ENCODE measurements at regions not wholly inside any gene's neighbourhood (a gene's known extent, or its start where the extent isn't known, plus 50 kb on each side); places are given as distances from the start of the nearest gene placed in this dataset.
"Not testable (repeated sequence)": the region's sequence is repeated elsewhere in the genome, so short reads cannot be mapped to it uniquely, and the experiment has no call there.

- DNase-seq (ENCODE audit: low read depth): no peak
Measured at GRCh38 chr20:40634891-40635290, 54.1 kb downstream of the MAFB start.

DNA sequence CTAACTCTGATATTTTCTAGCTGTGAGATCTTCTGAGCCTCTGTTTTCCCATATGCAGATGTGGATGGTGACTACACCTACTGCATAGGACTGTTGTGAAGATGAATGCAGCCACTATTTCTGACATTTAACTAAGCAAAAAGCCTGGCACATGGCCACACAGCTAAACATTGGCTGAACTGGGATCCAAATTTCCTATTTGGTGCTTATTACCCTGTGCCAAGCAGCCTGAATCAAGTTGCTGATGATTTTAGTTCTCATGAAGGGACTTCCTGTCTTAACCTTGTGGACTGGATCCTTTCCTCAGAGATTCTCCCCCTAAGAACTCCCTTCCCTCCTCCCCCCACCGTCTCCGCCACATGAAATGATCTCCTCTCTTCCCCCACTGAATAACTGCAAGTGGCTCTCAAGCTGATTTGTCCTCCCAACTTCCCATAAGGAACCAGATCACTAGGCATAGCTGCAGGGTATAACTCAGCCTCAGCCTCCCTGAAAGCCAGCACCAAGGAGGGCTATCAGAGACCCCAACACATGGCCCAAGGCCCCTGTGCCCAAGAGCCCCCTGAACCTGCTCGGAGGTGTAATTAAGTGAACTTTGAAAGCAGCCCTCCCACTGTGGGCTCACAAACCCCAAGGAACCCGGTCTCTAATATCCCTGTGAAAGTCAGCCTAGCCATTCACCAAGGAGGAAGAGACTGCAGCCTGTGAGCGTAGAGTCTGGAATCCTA, 55.7 kb downstream of the MAFB start:
- no peak for DNase-seq (ENCODE audit: low read depth)

DNA sequence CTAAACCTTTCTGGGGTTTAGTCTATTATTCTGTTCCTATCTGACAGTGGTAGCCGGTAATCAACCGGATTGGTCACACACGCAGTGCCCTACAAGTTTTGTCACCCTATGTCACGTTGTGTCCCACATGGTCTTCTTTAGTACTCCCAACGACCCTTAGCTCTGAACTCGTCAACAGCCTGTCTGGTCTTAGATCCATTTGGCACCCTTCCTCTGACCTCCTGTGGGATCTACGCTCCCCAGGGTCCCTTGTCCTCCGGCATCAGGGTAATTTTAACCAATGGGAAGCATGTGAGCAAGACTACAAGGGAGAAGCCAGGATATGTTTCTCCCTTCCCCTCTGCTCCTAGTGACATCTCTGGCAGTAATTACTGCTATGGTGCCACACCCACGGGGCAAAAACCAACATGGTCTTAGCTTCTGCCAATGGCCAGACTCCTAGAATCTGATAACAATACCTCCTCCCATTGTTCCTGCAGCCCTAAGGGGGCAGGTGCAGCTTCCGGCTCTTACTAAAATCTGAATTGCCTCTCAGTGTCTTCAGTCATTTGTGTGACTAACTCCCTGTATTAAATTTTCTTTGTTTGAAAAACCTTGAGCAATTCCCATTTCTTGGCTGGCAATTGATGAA, 56.6 kb downstream of the MAFB start:
- DNase-seq (ENCODE audit: low read depth): no peak

DNA sequence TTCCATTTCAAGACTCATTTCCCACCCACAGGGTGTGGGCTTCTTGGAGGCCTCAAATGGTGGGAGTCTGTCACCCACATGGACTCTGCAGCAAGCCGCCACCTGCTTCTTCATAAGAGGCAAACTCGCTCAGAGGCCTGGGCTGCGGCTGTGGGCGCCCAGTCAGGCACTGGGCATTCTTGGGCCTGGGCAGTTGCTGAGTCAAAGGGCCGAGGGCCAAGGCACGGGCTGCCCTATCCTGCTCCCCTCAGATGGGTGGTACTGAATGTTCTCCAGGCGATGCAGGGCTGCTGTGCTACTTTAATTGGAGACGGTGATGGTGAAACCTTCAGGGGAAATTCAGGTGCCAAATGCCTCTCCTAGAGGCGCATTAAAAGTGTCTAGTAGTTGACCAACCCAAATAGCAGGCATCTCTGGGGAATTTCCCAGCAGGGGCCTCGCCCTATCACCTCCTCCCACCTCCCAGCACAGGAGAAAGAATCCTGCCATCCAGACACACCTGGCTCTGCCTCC, 57.9 kb downstream of the MAFB start:
- DNase-seq (ENCODE audit: low read depth): no peak

DNA sequence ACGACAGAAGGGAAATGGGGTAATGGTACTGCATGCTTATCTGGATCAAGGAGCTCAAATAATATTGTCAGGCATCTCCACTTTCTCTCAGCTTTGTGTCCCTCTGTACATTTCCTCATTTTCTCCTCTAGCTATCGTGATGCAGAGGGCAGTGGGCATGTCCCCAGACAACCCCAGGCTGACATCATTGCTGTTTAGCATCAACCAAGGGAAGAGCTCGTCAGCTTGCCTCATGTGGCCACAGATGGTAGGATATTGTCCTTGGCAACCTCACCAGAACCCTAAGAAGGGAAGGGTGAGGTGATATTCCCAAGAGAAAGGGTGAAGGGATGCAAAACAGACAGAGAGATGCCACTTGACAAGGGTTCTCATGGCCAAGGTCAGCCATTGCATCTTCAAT, 58.3 kb downstream of the MAFB start:
- no peak for DNase-seq (ENCODE audit: low read depth)

- no peak for DNase-seq (ENCODE audit: low read depth)
Measured at GRCh38 chr20:40630099-40630498, 58.9 kb downstream of the MAFB start.

GRCh38 chr20:40628877-40629276, 60.2 kb downstream of the MAFB start:
- no peak for DNase-seq (ENCODE audit: low read depth)

- not testable (repeated sequence) for DNase-seq (ENCODE audit: low read depth)
Measured at GRCh38 chr20:40619053-40619452, 70.0 kb downstream of the MAFB start.

GRCh38 chr20:40617594-40617993, 71.4 kb downstream of the MAFB start:
- no peak for DNase-seq (ENCODE audit: low read depth)

- no peak for DNase-seq (ENCODE audit: low read depth)
Measured at GRCh38 chr20:40612837-40613236, 76.2 kb downstream of the MAFB start.

DNA sequence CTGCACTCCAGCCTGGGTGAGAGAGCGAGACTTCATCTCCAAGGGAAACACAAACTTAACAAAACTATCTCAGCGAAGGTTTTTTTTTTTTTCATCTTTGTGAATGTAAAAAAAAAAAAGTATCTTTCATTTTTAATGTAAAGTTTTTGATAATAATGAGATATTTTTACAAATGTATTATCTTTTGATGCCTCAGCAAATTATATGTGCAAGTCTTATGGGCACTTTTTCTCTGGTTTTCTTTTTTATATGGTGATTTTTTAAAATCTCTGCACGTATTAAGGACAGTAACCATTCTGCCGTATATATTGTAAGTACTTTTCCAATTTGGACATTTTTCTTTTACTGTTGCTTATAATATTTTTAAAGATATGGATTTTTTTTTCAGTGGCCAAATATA, 76.8 kb downstream of the MAFB start:
- no peak for DNase-seq (ENCODE audit: low read depth)

DNA sequence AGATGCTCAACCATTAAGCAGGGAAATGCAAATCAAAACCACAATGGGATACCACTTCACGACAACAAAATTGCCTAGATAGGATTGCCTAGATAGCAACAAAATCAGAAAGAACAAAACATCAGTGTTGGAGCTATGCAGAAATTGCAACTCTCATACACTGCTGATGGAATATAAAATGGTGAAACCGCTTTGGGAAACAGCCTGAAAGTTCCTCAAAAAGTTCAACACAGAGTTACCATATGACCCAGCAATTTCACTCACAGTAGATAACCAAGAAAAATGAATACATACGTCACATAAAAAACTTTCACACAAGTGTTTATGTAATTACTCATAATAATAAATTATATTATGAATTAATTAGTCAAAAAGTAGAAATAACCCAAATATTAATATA, 78.3 kb downstream of the MAFB start:
- DNase-seq (ENCODE audit: low read depth): no peak

DNA sequence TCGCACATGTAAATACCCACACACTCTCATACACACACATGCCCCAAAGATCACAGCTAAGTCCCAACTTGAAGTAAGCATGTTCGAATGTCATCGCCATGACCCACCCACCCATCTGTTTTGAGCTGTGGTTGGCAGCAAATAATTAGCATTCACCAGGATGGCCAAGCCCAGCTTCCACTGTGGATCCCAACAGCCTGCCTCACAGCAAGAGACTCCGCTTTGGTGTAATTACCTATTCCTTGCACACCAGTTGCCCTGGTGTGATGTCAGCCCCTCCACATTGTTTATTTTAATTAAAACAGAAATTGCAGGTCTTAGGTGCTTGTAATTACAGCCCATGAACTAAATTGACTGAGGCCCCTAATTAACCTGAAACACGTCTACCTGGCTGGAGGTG, 81.1 kb downstream of the MAFB start:
- no peak for DNase-seq (ENCODE audit: low read depth)

DNA sequence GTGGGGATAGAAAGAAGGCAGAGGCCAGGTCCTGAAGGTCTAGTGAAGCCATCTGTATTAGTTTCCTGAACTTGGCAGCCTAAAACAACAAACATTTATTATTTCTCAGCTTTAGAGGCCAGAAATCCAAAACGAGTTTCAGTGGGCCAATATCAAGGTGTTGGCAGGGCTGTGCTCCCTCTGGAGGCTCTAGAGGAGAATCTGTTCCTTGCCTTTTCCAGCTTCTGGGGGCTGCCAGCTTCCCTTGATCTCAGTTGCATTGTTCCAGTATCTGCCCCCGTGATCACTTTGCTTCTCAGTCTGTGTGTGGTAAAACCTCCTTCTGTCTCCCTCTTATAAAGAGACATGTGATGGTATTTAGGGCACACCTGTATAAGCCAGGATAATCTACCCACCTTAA, 82.4 kb downstream of the MAFB start:
- no peak for DNase-seq (ENCODE audit: low read depth)

DNA sequence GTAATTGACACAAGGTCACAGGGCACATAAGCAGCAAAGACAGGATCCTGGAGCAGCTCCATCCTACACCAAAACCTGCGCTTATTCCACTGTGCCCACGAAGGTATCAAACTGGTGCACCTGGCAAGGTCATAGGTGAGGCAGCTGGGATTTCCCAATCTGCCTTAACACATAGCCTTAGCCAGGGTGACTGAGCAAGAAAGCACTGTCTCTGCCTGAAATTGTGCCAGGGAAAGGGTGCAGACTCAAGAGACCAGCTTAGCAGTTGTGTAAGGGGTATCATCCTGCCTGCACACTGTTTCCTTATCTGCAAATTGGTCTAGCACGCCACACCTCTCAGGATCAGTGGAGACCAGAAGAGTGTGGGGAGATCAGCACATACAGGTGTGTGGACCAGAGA, 82.8 kb downstream of the MAFB start:
- DNase-seq (ENCODE audit: low read depth): no peak

- no peak for DNase-seq (ENCODE audit: low read depth)
Measured at GRCh38 chr20:40604416-40604815, 84.6 kb downstream of the MAFB start.

GRCh38 chr20:40603057-40603651, 85.9 kb downstream of the MAFB start:
- DNase-seq (ENCODE audit: low read depth): no peak

- no peak for DNase-seq (ENCODE audit: low read depth)
Measured at GRCh38 chr20:40602381-40602780, 86.7 kb downstream of the MAFB start.

DNA sequence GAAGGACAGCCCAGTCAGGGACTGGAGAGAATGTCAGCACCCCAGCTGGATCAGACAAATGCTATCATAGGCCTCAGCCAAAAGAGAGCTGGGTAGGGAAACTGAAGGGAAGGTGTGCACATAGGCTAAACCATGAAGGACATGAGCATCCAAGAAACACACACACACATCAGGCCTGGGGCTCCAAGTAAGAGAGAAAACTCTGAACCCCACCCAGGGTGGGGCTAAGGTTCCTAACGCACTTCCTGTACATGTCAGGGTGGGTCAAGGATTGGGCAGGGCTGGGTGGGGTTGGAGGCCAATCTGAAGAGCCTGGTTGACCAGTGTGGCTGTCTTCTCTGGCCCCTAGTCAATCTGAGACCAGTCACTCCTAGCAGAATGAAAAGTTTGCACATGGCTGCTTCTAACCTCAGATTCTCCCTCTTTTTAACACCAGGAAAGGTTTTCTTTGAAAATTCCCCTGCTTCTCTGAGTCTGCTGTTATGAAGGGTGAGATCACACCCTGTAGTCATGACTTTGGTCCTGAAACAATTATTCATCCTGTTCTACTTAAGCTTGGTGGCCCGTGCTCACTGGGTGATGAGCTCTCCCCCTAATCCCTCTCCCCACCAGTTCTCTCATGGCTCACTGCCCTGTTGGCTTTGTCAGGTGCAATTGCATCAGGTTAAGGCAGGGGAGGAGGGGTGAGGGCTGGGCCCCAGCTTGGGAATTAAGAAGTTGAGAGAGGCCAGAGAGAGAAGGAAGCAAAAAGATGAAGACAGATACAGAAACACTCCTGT, 88.4 kb downstream of the MAFB start:
- DNase-seq (ENCODE audit: low read depth): no peak

- no peak for DNase-seq (ENCODE audit: low read depth)
Measured at GRCh38 chr20:40599987-40600386, 89.0 kb downstream of the MAFB start.

DNA sequence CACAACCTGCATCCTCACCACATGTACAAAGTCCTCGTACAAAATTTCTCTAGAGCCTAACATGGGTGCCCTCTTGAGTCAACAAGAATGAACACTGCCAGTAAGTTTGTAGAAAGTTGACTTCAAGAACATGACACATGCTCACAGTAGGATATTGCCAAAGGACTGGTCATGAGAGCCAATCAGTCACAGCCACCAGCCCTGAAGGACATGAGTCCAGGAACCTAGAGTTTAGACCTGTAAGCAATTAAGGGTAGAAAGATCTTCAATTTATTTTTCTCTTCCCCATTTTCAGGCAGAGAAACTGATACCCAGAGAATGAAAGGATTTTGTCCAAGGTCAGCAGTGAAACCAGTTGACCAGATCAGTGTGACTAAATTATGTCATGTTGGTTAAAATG, 96.1 kb downstream of the MAFB start:
- no peak for DNase-seq (ENCODE audit: low read depth)

- DNase-seq (ENCODE audit: low read depth): no peak
Measured at GRCh38 chr20:40591536-40591935, 97.5 kb downstream of the MAFB start.

All from Daoy (cell line).